A549 (cell line): ENCODE measurements at regions not wholly inside any gene's neighbourhood (a gene's known extent, or its start where the extent isn't known, plus 50 kb on each side); places are given as distances from the start of the nearest gene placed in this dataset.

Experiments
- ATAC-seq, 2 experiments: fragments of 200-7000 bp in 1 of 2; fragments of >200 bp in 1 of 2; cut with Nextera tagmentation in 1 of 2; cut with Tn5 transposase in 1 of 2; 3 replicates each; pipeline versions ENCODE4 v1.8.0 to v1.9.1; 2018 to 2020; ENCODE audit warnings: mild to moderate bottlenecking in 1 of 2, moderate library complexity in 1 of 2
- CTCF ChIA-PET: fragments of 300-600 bp; sonication (Branson Sonifier 250); formaldehyde crosslinking; extraction: SDS; loops from one replicate; lab custom pipeline; 2021; ENCODE audit warnings: antibody characterized with exemption, inconsistent platforms; lab: Yijun Ruan, JAX
- POLR2A ChIA-PET: fragments of 350-600 bp; formaldehyde crosslinking; extraction: SDS; loops from one replicate; lab custom pipeline; 2021; ENCODE audit warnings: antibody characterized with exemption, inconsistent platforms; lab: Yijun Ruan, JAX
- DNase-seq, 2 experiments: peaks; one replicate each; pipeline versions ENCODE4 v3.0.0 to v3.0.0-alpha.2; 2011 to 2016; ENCODE audit warnings: low read depth in 1 of 2, low spot score in 1 of 2
- FAIRE-seq: peaks from 2 replicates; lab custom pipeline; 2011; peaks lifted over from hg19 to GRCh38; lab: Jason Lieb, UNC
- H3K27ac ChIP-seq, 2 experiments: fragments of >200 bp; sonication (Bioruptor Twin); formaldehyde crosslinking; 3 replicates each; pipeline ENCODE4 v1.5.1; 2016 to 2017
- H3K4me1 ChIP-seq: fragments of >200 bp; sonication (Bioruptor Twin); formaldehyde crosslinking; 3 replicates; pipeline ENCODE4 v1.6.1; 2016
- H3K4me2 ChIP-seq: fragments of >200 bp; sonication (Bioruptor Twin); formaldehyde crosslinking; 3 replicates; pipeline ENCODE4 v1.6.1; 2016
- H3K4me3 ChIP-seq: fragments of >200 bp; sonication (Bioruptor Twin); formaldehyde crosslinking; 3 replicates; pipeline ENCODE4 v1.5.1; 2016
- H3K9me3 ChIP-seq: fragments of >200 bp; sonication (Bioruptor Twin); formaldehyde crosslinking; 3 replicates; pipeline ENCODE4 v1.6.1; 2016
- CBX2 ChIP-seq: fragments of 200-600 bp; sonication (generic); IDR thresholded peaks from 2 replicates; pipeline ENCODE4 v1.6.1; 2016; ENCODE audit warnings: low read depth, mild to moderate bottlenecking, borderline replicate concordance
- CHD2 ChIP-seq: fragments of 150-350 bp; IDR thresholded peaks from 2 replicates; pipeline ENCODE4 v1.6.1; 2014; ENCODE audit warnings: low read length; ENCODE audit not compliant: partially characterized antibody
- EHMT2 ChIP-seq: fragments of 200-600 bp; sonication (generic); IDR thresholded peaks from 2 replicates; pipeline ENCODE4 v1.6.1; 2016; ENCODE audit warnings: antibody characterized with exemption, low read depth, mild to moderate bottlenecking, moderate library complexity
- ESRRA ChIP-seq: fragments of 150-350 bp; IDR thresholded peaks from 2 replicates; pipeline ENCODE4 v1.6.1; 2014; ENCODE audit warnings: mild to moderate bottlenecking, low read length, borderline replicate concordance
- GATA3 ChIP-seq: IDR thresholded peaks from 2 replicates; pipeline ENCODE4 v1.6.1; 2012; ENCODE audit warnings: borderline replicate concordance
- HDAC2 ChIP-seq: fragments of 200-600 bp; sonication (generic); IDR thresholded peaks from 2 replicates; pipeline ENCODE4 v1.6.1; 2016
- MAZ ChIP-seq: fragments of 150-350 bp; IDR thresholded peaks from 2 replicates; pipeline ENCODE4 v1.6.1; 2014; ENCODE audit warnings: antibody characterized with exemption, low read depth, low read length, borderline replicate concordance
- NFE2L2 ChIP-seq: fragments of 150-350 bp; conservative IDR thresholded peaks from 2 replicates; pipeline ENCODE4 v1.6.1; 2014; ENCODE audit warnings: low read length
- NPAS2 ChIP-seq: fragments of 250-450 bp; sonication (Bioruptor Pico); IDR thresholded peaks from 2 replicates; pipeline ENCODE4 v1.8.0; 2022; ENCODE audit warnings: mild to moderate bottlenecking, moderate library complexity, borderline replicate concordance
- PHF8 ChIP-seq: fragments of 200-600 bp; sonication (generic); IDR thresholded peaks from 2 replicates; pipeline ENCODE4 v1.6.1; 2016; ENCODE audit warnings: low read depth, mild to moderate bottlenecking, antibody characterized with exemption, moderate library complexity, borderline replicate concordance
- RCOR1 ChIP-seq: fragments of 150-350 bp; IDR thresholded peaks from 2 replicates; pipeline ENCODE4 v1.6.1; 2014; ENCODE audit warnings: antibody characterized with exemption, low read length, low read depth
- SMC3 ChIP-seq: fragments of >200 bp; sonication (Bioruptor Twin); formaldehyde crosslinking; IDR thresholded peaks from 3 replicates; pipeline ENCODE4 v1.6.1; 2018; ENCODE audit warnings: inconsistent platforms
- ZNF302 ChIP-seq: fragments of 250-450 bp; sonication (Bioruptor Pico); IDR thresholded peaks from 2 replicates; pipeline ENCODE4 v1.9.0; 2021; ENCODE audit warnings: inconsistent platforms, mild to moderate bottlenecking, moderate library complexity
- WGBS: methylation state at CpG from one replicate; pipeline ENCODE4 v1.1.6; 2017; ENCODE audit errors: missing lambda C conversion rate; 5-methylcytosine and 5-hydroxymethylcytosine counted together
- TF ChIP-seq, protein P1 (sequence below): fragments of >200 bp; sonication (Bioruptor Twin); formaldehyde crosslinking; IDR thresholded peaks from 3 replicates; pipeline ENCODE4 v1.5.1; 2016
- TF ChIP-seq, protein P2 (sequence below): fragments of 200-600 bp; sonication (generic); IDR thresholded peaks from 2 replicates; pipeline ENCODE4 v1.6.1; 2016; ENCODE audit warnings: antibody characterized with exemption, mild to moderate bottlenecking, moderate library complexity
- TF ChIP-seq, protein P3 (sequence below): fragments of >200 bp; sonication (Bioruptor Twin); formaldehyde crosslinking; IDR thresholded peaks from 2 replicates; pipeline ENCODE4 v1.6.1; 2016
- TF ChIP-seq, protein P4 (sequence below): fragments of 250-450 bp; sonication (Bioruptor Pico); IDR thresholded peaks from 2 replicates; pipeline ENCODE4 v1.5.0; 2021; ENCODE audit warnings: mild to moderate bottlenecking, moderate library complexity, borderline replicate concordance
- TF ChIP-seq, protein P5 (sequence below): IDR thresholded peaks from 2 replicates; pipeline ENCODE4 v1.6.1; 2012; ENCODE audit warnings: low read depth, borderline replicate concordance
- TF ChIP-seq, protein P6 (sequence below): fragments of 450-650 bp; IDR thresholded peaks from 2 replicates; pipeline ENCODE4 v1.6.1; 2014; ENCODE audit warnings: antibody characterized with exemption

DNA sequence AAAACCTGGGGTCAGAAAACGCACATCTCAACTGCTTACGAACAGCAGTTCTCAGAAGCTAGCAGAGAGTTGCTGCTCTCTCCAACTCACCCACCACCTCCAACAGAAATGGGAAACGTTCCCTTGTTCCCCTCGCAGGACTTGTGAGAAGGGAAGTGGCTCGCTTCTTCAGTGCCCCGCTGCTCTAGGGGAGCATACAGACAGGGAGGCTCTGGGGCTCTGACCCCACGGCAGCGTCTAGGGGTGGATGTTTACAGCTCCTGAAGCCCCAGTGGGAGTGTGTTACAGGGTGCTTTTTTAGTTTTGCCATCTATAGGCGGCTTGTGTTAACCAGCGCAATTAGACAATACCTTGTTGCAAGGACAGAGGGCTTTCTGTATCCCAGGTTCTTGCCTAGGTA lies 267.7 kb upstream of the ACTBL2 start:
- Histone ChIP-seq H3K4me3 (no peak overlapping the region), H3K9me3 (no peaks in the 10 kb centered on the region), H3K4me1 (no peaks in the 10 kb centered on the region), H3K27ac (no peak overlapping the region), H3K4me2 (no peak overlapping the region)
- WGBS, result 89% methylated on average over 10 of the region's 10 CpGs
- FAIRE-seq (no peak), DNase-seq (no peak), ATAC-seq (no peak)
- TF ChIP-seq HDAC2, result no peak
- no peak for TF ChIP-seq PHF8
- TF ChIP-seq NFE2L2, result no peak
- TF ChIP-seq MAZ, result no peak
- TF ChIP-seq, protein P1, sequence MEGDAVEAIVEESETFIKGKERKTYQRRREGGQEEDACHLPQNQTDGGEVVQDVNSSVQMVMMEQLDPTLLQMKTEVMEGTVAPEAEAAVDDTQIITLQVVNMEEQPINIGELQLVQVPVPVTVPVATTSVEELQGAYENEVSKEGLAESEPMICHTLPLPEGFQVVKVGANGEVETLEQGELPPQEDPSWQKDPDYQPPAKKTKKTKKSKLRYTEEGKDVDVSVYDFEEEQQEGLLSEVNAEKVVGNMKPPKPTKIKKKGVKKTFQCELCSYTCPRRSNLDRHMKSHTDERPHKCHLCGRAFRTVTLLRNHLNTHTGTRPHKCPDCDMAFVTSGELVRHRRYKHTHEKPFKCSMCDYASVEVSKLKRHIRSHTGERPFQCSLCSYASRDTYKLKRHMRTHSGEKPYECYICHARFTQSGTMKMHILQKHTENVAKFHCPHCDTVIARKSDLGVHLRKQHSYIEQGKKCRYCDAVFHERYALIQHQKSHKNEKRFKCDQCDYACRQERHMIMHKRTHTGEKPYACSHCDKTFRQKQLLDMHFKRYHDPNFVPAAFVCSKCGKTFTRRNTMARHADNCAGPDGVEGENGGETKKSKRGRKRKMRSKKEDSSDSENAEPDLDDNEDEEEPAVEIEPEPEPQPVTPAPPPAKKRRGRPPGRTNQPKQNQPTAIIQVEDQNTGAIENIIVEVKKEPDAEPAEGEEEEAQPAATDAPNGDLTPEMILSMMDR, result no peak
- no peak for TF ChIP-seq SMC3
- TF ChIP-seq, protein P2, sequence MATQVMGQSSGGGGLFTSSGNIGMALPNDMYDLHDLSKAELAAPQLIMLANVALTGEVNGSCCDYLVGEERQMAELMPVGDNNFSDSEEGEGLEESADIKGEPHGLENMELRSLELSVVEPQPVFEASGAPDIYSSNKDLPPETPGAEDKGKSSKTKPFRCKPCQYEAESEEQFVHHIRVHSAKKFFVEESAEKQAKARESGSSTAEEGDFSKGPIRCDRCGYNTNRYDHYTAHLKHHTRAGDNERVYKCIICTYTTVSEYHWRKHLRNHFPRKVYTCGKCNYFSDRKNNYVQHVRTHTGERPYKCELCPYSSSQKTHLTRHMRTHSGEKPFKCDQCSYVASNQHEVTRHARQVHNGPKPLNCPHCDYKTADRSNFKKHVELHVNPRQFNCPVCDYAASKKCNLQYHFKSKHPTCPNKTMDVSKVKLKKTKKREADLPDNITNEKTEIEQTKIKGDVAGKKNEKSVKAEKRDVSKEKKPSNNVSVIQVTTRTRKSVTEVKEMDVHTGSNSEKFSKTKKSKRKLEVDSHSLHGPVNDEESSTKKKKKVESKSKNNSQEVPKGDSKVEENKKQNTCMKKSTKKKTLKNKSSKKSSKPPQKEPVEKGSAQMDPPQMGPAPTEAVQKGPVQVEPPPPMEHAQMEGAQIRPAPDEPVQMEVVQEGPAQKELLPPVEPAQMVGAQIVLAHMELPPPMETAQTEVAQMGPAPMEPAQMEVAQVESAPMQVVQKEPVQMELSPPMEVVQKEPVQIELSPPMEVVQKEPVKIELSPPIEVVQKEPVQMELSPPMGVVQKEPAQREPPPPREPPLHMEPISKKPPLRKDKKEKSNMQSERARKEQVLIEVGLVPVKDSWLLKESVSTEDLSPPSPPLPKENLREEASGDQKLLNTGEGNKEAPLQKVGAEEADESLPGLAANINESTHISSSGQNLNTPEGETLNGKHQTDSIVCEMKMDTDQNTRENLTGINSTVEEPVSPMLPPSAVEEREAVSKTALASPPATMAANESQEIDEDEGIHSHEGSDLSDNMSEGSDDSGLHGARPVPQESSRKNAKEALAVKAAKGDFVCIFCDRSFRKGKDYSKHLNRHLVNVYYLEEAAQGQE, result no peak
- TF ChIP-seq, protein P3, sequence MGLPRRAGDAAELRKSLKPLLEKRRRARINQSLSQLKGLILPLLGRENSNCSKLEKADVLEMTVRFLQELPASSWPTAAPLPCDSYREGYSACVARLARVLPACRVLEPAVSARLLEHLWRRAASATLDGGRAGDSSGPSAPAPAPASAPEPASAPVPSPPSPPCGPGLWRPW, result no peak
- no peak for TF ChIP-seq CBX2
- TF ChIP-seq, protein P4, sequence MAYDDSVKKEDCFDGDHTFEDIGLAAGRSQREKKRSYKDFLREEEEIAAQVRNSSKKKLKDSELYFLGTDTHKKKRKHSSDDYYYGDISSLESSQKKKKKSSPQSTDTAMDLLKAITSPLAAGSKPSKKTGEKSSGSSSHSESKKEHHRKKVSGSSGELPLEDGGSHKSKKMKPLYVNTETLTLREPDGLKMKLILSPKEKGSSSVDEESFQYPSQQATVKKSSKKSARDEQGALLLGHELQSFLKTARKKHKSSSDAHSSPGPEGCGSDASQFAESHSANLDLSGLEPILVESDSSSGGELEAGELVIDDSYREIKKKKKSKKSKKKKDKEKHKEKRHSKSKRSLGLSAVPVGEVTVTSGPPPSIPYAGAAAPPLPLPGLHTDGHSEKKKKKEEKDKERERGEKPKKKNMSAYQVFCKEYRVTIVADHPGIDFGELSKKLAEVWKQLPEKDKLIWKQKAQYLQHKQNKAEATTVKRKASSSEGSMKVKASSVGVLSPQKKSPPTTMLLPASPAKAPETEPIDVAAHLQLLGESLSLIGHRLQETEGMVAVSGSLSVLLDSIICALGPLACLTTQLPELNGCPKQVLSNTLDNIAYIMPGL (CRISPR knock-in tag), result no peak
- TF ChIP-seq RCOR1, result no peak
- no peak for TF ChIP-seq ESRRA
- TF ChIP-seq GATA3, result no peak
- TF ChIP-seq, protein P5, sequence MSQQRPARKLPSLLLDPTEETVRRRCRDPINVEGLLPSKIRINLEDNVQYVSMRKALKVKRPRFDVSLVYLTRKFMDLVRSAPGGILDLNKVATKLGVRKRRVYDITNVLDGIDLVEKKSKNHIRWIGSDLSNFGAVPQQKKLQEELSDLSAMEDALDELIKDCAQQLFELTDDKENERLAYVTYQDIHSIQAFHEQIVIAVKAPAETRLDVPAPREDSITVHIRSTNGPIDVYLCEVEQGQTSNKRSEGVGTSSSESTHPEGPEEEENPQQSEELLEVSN, result no peak
- no peak for TF ChIP-seq CHD2
- no peak for TF ChIP-seq NPAS2 (CRISPR knock-in tag)
- no peak for TF ChIP-seq EHMT2
- TF ChIP-seq ZNF302 (CRISPR knock-in tag), result no peak
- TF ChIP-seq, protein P6, sequence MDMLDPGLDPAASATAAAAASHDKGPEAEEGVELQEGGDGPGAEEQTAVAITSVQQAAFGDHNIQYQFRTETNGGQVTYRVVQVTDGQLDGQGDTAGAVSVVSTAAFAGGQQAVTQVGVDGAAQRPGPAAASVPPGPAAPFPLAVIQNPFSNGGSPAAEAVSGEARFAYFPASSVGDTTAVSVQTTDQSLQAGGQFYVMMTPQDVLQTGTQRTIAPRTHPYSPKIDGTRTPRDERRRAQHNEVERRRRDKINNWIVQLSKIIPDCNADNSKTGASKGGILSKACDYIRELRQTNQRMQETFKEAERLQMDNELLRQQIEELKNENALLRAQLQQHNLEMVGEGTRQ, result no peak
- ChIA-PET POLR2A (no interaction called here), CTCF (interaction anchor here (1.9 kb wide), 1 partner anchor 29 kb away, joined by 5 read pairs; no protein-coding TSS in a partner anchor)
